Hypothalamus (tissue), 51 donors: ENCODE measurements at regions not wholly inside any gene's neighbourhood (a gene's known extent, or its start where the extent isn't known, plus 50 kb on each side); places are given as distances from the start of the nearest gene placed in this dataset.

ENCODE experiments used
- DNase-seq, 51 donors: peaks; one replicate each; lab custom pipeline; 2025; lab: John Stamatoyannopoulos, UW

DNA sequence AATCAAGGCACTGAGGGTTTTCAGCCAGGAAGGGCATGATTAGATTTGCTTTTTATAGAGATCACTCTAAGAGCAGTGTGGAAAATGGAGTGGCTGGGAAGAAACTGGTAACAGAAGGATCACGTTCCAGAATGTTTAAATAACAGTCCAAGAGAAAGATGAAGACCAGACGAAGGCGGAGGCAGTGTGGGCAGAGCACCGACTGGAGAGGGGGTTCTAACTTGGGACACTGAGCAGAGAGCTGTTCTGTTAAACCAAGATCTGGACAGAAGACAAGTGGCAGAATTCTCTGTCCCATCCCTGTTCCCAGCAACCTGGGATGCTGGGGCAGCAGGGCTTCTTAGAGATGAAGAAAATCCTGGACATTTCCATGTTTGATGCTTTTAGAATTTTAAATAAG lies 249.1 kb upstream of the NR4A3 start:
- DNase-seq: no peak

DNA sequence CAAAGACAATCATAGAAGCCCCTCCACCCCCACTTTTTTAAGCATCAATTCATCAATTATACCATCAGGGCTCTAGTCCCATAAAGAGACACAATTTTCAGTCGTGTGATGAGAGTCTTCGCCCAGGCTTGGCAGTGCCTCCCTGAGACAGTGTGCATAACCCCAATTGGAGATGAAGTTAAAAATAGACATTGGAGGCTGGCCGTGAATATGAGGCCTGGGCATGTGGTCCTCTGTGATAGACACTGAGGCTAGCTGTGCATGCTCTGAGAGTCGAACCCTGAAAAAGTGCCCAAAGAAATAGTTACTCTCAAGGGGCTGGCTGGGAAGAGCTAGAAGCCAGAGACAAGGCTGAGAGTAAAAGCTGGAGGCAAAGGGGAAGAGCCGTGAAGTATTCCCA lies 248.6 kb upstream of the NR4A3 start:
- no peak for DNase-seq

DNA sequence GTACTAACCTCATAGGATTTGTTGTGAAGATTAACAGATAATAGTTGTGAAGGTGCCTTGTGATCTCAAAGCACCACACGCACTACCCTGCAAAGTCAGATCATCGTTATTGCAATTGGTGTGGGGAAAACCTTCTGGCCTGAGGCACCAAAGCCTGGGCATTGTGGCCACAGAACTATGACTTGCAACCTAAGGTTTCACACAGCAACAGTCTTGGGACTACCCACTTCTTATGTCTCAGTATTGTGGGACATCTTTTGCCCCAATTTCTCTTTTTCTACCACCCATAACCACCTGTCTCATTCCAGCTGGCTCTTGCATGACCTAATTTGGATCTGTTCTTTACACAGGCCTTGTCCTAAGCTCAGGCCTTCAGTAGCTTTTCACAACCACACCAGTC lies 247.8 kb upstream of the NR4A3 start:
- DNase-seq: no peak

DNA sequence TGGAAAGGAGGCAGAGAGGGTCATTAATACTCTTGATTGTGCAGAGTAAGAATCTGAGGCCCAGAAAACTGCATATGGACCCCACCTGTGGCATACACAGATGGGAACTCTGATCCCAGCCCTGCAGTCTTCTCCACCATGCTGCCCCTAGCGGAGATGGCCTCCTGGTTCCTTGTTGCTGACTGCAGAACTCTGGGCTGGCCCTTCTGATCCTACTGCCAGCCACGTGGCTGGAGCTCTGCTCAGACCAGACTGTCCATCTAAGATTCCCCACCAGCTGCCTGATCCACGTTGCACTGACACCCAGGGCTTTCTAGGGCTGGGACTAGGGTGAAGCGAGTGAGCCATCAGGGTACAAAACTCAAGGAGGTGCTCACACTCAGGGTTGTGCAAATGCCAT lies 245.7 kb upstream of the NR4A3 start:
- no peak for DNase-seq

DNA sequence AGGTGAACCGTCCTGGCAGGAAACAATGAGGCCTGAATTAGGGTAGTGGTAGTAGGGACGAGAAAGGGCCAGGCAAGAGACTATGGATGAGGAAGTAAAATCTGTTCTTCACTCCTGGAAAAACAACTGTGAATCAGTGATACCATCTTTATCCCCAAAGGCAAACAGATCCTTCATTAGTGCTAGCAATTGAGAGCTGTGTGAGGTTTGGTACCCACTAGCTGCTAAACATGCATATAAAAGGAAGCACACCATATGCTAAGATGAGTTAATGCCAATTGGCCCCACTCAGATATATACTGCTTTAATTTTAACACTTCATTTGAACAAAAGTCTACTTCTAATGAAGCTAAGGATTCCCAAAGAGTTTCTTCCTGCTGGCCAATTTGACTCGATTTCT lies 244.8 kb upstream of the NR4A3 start:
- no peak for DNase-seq

DNA sequence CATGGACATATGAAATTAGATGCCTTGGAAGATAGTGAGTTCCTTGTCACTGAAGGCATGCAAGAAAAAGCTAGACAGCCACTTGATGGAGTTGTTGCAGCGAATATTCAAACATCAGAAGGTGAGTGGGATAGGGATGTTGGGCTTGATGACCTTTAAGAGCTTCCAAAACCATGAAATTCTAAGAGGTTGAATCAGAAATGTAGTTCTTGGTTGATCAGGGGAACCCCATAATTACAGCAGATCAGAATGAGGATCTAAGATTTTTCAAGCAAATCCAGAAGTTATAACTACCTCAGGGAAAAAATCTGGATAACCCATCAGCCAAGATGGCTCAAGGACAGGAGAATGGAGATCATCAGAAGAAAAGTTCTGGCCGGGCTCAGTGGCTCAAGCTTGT lies 244.3 kb upstream of the NR4A3 start:
- no peak for DNase-seq

DNA sequence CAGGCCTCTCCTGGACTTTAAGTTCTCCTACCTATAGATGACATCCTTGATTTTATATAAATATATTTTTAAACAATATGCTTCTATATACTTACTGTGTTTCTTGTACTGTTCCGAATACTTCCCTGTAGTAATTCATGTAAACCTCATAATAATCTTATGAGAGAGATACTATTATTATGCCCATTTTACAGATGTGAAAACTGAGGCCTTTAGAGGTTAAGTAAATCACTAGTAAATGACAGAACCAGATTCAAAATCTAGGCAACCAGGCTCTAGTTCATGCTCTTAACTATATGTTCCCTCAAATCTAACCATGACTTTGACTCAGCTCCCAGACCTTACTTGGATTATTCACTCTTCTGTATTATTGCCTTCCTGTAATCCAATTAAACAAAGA lies 243.0 kb upstream of the NR4A3 start:
- DNase-seq: no peak

DNA sequence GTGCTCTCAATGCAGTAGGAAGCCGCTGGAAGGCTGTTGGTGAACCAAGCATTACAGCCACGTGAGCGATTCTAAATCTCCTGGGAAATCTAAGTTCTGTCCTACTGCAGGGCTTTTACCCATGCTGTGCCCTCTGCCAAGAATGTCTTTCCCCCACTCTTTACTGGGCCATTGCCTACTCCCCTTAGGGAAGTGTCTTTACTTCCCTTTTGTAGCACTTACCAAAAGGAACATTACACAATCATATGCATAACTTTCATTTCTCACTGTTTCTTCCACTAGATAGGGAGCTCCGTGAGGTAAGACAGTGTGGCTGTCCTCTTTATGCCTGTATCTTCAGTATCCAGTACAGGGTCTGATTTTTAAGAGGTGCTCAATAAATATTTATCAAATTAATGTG lies 241.7 kb upstream of the NR4A3 start:
- no peak for DNase-seq

DNA sequence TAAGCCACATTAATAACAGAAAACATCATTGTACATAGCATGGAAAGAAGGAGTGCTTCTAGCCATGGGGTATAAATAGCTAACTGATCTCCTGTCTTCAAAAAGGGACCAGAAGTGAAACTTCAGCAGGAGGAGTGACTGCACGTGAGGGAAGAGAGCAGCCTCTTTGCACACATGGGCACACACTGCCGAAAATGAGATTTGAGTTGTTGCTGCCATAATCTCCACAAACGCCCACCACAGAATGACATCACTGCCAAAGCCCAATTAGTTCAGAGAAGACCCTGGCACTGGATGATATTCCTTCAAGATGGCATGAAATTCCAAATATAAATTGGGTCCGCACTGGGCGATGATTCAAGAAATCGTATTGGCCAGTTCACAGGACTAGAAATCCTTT lies 238.9 kb upstream of the NR4A3 start:
- no peak for DNase-seq

DNA sequence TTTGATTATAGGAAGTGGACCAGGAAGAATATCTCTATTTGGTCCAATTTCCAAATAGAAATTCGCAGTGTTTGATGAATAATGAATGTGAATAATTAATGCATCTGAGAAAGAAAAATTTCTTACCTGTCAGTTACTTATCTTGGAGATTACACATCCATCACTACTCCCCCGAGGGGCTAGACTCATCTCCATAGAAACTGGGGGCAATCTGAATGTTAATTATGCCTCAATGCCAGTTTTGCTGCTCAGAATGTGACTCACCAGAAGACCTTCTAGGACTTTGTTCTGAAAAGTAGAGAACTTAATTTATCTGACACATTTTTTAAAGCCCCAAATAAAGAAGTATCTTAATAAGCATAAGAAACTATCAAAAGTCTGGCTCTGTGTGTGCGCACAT lies 233.4 kb upstream of the NR4A3 start:
- no peak for DNase-seq

DNA sequence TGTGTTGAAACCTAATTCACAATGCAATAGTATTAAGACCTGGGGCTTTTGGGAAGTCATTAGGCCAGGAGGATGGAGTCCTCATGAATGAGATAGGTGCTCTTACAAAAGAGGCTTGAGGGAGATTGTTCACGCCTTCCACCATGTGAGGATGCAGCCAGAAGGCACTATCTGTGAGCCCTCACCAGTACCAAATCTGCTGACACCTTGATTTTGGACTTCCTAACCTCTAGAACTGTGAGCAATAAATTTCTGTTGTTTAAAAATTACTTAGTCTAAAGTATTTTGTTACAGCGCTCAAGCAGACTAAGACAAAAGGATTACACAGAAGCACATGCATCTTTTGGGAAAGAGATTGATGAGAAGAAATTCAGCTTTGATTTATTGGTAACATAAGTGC lies 232.9 kb upstream of the NR4A3 start:
- DNase-seq: no peak

DNA sequence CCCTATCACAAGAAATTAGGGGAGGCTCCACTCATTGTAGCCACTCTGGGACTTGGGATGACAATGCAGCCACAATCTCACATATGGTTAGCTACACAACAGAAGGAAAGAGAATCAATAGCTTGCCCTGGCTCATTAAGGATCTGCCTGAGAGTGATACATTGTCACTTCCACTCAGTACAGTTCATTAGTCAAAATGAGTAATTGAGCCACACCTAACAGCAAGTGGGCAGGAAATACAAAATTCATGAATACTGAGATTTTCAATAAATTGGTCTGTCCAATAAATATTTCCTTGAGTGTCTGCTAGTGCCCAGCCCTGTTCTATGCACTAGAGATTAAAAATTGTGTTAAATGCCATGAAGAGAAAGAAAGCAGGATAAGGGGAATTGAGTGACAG lies 231.3 kb upstream of the NR4A3 start:
- no peak for DNase-seq

DNA sequence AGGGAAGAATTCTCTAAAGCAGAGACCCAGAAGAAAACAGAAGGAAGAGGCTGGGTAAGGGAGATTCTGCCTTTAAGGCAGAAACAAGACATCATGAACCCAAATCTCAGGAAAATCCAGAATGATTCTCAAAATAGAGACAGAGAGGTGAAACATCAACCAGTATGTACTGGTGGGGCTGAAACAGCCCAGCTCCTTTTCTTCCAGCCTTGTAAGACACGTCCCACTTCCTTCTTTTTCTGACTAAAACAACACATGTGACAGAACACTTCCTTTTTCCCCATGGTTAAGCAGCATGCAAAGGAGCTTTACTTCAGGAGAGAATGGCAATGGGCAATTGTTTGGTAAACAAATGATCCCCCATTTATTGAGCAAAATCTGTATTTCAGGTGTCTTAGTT lies 230.8 kb upstream of the NR4A3 start:
- DNase-seq: no peak

DNA sequence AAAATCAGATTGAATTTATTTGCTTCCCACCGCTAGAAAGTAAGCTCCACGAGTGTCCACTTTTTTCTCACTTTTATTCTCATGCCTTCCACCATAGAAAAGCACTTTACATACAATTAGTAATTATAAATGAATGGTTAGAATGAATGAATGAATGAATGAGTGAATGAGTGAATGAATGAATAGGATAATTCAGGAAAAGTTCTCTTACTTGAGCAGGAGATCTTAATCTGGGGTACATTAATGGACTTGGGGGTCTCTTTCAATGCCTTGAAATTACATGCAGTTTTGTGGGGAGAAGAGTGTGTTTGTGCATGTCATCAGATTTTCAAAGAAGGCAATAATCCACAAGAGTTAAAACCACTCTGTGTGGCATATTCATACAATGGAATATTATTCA lies 229.9 kb upstream of the NR4A3 start:
- no peak for DNase-seq

DNA sequence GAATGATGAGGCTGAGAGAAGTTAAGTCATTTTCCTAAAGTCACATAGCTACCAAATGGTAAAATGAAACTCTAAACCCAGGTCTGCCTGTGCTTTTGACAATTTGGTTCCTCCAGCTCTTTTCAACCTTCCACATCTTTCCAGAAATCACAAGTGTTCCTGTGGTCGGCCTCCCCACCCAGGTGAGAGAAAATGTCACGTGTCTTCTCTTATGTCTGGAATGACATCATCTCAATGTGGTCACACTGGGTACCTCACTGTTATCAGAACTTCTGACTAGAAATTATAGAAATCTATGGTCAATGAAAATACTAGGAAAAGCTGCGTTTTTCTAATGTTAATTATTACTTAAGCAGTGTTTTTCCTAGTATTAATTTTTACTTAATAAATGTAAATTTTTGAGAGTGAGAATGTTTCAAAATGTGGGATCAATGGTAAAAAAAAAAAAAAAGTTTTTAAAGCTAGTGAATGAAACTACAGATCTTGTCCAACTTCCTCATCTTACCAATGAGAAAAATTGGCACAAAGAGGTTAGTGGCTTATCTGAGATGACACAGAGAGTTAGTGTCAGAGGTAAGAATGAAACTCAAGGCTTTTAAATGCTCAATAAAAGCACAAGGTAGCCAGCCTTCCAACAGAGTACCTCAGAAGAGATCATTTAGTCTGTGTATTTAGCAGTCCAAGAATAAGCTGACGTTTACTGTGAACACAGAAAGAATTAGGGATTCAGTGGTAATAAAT lies 228.7 kb upstream of the NR4A3 start:
- no peak for DNase-seq

DNA sequence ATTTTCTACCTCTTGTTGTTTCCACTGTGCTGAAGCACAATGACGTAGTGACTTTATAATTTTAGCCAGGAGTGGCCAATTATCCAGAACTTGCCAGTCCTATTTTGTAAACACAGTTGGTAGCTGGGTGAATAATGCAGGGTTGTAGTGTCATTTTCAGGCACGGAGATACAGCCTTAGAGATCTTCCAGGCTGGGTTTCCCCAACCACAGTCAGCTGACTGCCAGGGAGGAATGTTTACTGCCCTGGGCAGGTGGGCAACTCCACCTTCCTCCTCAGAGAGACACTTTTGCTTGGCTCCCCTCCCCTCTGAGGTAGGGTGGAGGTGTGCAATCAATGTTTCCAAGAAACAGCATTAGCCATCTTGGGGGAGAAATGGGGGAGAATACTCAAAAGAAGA lies 228.1 kb upstream of the NR4A3 start:
- no peak for DNase-seq

DNA sequence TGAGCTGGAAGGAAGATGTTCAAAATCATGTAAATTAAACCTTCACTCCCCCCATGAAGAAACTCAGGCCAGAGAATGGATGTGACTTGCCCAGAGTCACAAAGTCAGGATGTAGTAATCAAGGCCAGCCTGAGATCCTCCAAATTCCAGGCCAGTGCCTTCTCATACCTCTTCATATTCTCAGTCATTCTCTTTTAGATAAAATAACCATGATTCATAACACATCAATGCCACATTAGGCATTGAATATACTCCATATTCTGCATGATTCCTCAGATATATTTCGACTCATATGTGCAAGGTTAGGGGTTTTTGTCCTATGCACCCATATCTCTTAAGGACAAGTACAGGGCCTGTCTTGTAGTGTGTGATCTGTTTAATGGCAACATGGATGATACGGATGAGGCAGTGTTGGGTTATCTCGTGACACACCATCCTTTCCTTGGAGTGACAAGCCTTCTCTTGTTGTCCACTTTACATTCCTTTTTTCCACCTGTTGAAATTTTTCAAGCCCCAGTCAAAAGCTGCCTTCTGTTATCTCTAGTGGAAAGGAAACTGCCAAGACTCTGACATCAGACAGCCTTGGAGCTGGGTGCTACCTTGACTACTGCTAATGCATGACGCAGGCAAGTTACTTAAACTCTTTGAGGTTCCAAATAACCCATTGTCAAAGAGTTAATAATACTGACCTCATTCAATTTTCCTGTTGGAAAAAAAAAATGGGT lies 227.5 kb upstream of the NR4A3 start:
- DNase-seq: no peak

DNA sequence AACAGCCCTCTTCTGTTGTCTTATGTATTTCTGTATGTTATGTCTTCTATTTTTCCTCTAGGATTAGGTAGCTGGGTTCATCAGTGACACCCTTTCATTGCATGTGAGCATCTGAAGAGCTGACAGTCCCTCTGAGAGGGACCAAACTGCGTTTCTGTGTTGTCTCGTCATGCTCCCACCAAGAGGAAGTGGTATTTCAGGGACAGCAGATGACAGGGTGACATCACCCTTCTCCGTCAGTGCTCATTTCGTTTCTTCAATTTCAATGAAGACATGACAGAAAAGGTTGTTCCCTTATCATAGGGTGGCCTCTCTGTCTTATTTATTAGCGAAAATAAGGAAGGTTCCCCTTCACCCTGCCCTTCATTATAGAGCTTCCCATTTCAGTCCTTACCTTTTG lies 225.9 kb upstream of the NR4A3 start:
- peak in 2 of 51 donors; percentile 3 to 8 for DNase-seq

DNA sequence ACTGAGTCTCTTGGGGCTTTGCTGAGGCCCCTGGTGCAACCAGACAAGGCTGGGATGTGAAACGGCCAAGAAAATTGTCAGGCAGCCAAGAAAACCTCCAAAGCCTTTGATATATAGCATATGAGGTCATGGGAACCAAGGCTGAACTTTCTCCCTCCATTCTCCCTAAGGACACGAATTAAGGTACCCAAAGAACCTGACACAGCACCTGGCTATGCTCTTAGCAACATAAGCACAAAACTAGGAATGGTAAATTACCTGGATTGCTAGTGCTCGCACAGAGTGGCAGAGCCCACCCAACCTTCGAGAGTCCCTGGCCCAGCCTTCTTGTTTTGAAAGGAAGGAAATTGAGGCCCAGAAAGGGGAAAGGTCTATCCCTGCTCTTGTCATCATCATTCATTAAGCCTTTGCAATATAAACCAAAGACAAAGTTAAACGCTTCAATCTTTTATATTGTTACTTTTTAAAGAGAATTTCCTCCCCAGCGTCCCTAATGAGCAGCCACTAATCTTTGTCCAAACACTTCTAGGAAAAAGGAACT lies 220.0 kb upstream of the NR4A3 start:
- no peak for DNase-seq

DNA sequence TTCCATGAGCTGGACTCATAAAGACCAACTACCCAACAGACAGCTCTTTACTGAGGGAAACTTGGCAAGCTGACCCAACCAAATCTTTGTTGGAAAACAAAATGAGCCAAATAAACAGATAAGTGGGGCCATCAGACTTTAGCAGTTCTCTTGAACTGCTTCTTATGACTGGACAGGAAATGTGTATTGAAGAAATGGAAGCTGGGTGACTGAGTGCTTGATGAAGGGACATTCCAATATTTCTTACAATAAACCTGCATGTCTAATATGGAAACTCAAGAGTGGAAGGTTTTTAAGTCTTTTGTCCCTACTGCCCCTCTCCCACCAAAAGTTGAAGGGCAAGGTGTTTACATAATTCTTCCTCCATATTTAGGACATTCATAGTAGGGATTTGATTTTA lies 218.8 kb upstream of the NR4A3 start:
- DNase-seq: no peak

DNA sequence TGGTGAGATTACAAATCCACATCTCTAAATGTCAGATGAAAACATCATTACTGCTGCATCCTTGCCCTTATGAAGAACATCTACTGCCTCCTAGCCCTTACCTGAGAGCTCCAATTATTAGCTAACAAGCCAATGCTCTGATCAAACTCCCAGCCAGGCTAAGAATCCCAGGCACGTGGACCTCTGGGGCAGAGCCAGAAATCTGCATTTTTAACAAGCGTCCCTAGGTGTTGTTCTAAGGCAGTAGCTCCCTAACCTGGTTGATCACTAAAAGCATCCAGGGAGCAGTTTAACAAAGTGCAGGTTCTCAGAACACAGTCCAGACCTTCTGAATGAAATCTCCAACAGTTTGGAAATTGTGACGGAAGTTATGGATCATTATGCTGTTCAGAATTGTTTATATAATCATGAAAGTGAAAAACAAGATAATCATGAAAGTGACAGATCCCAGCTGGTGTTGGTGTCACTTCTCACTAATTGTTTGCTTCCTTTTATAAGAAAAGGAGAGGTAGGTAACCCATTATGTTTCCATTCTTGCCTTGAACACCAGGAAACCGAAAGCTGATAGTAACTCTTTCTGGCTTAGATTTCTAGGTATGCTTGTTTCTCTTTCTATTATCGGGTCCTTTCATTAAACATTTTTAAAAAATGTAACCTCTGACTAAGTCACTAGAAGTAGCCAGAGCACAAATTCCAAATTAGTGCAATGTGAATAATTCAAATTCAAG lies 216.5 kb upstream of the NR4A3 start:
- DNase-seq: no peak

DNA sequence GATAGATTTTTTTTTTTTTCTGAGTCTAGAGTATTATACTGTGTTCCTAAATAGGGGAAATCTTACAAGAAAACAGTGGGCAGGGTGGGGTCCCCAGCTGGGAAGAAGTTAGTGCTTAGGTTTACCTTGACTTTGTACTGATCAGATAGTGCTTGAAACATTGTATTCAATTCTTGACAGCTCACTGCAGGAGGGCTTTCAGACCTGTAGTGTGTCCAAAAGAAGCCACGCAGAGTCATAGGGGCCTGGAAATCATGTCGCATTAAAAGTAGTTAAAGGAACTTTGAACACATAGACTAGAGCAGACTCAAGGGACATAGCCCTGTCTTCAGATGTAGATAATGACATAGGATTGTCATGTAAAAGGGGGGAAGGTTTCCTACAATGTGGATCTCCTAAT lies 215.4 kb upstream of the NR4A3 start:
- no peak for DNase-seq
